NCI-H2227 (cell line): ENCODE measurements at regions not wholly inside any gene's neighbourhood (a gene's known extent, or its start where the extent isn't known, plus 50 kb on each side); places are given as distances from the start of the nearest gene placed in this dataset.

Experiments
- DNase-seq: peaks from one replicate; lab custom pipeline; 2025; ENCODE audit not compliant: unreplicated experiment; lab: John Stamatoyannopoulos, UW

DNA sequence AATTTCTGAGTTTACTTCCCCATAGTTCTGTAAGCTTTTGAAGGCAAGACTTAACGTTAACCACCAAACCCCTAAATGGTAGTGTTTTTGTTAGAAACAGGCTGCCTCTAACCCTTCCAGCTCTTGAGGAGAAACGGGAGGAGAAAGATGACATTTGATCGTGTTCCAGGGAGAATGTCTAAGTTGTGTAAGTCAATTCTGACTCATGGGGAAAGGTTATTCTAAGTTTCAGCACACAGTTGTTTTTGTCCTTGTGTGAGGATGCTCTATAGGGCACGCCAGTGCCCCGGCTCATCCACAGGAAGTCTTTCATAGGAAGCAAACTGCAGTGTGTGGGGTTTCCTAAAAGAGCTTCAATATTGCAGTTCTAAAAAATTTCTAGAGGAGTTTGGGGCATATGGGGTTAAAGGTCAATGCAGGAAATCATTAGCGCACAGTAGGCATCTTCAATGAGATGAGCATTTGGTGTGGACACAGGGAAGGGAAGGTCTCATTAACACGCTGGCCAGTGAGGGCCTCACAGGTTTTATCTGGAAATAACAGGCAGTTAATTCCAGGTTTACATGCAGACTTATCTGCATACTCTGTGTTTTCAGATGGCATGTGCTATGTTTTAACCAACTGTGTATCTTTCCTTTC lies 638.2 kb upstream of the IGFBP3 start:
- DNase-seq = no peak

DNA sequence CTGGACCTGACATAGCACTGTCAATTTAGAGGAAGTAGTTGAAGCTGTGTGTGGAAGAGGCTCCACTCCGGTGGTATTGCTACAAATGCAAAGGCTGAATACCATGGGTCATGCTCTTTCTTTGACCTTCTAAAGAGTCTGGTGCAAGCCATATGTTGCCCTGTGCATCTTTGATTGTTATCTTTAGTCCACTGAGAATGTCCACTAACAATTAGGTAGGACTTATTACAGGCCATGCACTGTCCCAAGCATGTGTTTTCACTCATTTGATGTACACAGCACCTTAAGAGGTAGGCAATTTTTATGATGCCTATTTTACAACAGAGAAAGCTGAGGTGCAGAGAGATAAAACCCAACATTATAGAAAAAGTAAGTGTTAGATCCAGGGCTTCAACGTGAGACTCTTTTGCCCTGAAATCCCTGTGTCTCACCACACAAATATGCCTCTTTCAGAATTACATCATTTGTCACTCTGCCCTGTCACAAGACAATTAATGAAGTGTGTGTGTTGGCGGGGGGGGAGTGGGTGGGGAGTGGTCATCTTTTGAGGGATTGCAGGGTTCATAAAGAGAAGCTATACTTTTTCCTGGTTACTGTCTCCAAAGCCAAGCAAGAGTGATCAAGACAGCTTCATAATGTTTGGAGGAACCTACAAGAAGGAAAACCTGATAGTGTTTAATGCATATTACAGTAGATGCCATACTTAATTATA lies 637.6 kb upstream of the IGFBP3 start:
- DNase-seq = no peak

DNA sequence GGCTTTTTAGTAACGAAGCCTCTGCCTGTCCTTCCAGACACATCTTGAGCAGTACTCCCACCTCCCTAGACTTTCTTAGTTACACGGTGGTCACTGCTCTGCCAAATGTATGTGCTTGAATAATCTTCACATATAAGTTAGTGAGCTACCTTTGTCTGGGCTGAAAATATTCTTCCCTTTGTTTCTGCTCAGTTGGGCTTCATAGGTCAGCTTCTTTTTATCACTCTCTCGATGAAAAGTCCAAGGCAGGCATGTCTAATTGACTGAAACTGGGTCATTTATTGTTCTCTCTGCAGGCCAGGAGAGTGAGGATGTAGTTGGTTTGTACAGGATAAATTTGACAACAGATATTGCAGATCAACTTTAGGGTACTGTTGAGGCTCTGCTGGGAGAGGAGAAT lies 636.7 kb upstream of the IGFBP3 start:
- DNase-seq = no peak

DNA sequence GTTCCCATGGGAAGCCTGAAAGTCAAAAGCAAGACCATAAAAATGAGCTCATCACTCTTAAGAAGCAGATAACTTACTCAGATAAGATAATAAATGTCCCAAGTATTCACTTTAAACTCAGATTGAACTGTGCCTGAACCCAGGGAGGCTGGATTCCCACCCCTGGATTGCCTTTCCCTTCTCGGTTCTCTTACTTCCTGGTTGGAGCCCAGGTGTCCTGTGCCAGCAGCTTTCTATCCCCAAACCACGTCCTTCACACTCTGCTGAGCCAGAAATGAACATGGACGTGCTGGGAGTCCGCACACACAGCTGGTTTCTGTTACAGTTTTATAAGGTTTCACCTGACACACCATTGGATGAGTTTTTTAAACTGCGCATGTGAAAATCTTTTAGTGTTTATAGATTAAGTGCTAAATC lies 636.2 kb upstream of the IGFBP3 start:
- no peak for DNase-seq

DNA sequence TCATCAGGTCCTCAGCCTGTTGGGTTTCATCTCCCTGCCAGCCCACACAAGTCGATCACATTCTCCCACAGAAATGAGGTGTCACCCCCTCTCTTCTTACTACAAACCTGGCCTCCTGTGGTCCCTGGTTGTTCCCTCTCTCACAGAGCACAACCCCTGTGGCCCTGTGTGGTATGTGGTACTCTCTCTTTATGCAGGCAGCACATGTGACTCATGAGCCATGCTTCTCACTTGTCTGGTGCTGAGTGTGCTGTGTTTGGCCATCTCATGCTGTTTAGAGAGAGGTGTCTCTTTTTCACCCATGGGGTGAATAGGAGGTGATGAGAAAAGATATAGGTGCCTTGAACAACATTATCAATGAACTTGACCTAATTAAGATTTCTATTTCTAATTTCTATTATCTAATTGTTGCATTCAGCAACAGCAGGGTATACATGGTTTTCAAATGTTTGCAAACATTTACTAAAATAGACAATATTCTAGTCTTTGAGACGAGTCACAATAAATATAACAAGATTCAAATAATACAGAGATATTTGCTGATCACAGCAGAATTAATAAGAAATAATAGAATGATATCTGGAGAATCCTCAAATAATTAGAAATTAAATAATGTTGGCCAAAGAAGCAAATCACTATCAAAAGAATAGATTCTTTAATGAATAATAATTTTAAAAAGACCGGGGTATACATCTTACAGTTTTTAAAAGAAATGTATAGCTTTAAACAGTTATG lies 633.8 kb upstream of the IGFBP3 start:
- DNase-seq = no peak

DNA sequence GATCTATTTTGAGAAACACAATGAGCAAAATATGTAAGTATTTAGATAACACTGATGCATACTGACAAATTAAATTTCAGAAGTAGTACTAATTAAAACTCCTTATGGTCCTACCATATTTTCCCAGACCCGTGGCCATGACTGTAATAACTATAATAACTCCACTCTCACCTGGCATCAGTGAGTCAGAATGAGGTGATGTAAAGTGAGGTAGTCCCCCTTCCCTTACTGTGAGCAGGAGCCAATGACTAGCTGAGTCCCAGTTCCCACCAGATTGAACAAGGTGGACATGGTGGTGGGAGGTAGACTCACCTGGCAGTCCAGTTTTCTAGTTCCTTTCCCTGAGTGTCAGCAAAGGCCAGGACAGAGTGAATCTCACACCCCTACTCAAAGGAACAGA lies 630.5 kb upstream of the IGFBP3 start:
- DNase-seq = no peak

DNA sequence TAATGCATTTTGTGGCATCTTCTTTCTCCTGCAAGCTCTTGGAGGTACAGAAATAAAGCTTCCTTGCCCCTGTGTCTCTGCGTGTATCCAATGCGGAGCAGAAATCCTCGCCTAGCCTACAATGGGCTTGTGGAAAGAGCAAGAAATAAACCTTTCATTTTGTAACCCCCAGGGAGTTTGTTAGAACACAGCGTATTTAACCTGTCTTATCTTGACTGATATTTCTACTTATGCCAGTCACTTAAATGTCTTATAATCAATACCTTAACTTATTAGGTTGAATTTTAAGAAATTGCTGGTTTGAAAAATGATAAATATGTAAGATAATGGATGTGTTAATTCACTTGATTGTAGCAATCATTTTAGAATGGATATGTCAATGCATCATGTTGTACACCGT lies 629.8 kb upstream of the IGFBP3 start:
- DNase-seq = no peak

DNA sequence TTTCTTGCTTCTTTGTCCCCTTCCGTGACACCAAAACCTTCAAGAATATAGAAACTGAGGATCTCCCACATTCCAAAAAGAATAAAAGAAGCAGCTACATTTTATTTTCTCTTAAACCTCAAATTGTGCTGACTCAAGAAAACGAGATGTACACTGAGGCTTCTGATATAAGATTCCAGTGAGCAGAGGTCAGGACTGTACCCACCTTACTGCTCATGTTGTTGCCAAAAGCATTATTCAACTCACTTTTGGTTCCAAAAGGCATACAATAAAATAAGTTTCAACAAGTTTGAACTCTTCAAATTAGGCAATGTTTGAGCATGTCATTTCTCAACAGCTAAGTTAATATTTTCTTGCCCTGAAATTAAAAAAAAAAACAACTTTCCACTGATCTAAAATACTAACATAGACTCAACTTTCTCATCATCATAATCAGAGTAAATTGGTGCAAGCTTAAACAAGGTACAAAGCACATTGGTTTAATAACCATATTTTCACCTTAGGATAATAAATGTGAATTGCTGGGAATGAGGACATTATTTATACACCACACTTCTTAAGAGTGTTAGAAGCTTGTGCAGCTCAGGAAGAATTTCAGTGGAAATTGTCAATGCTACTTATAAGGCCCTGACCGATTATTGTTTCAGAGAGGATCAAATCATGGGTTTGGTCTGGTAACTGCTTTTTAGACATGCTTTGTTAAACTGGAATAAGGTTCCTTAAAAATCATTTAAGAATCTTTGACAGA lies 629.0 kb upstream of the IGFBP3 start:
- DNase-seq = no peak

DNA sequence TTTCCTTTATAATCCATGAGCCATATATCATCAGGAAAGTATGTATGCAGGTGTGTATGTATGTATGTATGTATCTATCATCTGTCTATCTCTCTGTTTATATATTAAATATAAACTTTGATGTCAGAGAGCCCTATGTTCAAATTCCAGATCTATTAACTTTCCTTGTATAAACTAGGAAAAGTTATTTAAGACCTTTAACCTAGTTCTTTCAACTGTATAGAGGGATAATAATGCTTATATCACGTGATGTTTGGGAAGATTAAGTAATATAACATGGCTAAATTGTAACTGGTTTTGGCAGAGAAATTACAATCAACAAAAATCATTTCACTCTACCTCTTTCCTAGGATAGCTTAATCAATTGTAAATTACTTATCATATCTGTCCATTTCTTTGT lies 628.3 kb upstream of the IGFBP3 start:
- no peak for DNase-seq

DNA sequence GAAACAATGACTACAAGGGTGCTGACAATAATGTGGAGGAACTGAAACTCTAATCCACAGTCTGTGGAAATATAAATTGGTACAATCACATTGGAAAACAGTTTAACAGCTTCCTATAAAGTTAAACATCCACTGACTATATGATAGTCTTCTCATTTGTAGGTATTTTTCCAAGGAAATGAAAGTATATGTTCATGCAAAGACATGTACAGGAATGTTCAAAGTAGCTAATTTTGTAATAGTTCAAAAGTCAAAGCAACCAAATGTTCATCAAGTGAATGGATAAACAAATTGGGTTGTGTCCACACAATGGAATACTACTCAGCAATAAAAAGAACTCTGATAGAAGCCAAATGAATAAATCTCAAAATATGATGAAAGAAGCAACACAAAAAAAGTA lies 626.0 kb upstream of the IGFBP3 start:
- no peak for DNase-seq

DNA sequence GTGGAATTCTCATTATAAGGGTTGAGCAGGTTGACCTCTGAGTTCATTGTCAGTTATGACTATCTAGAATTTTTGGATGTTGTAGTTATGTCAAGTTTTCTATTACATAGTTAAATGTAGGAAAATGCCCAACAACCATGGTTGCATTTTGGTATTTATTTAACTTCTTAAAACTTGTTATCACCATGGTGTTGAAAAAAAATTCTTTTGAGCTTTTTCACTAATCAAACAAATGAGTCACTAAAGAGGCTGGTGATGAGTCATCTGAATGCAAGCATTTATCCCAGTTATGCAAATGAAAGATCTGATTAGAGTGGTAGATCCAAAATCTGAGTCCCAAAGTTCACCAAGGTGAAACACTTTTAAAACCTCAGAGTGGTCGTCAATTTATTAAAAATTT lies 624.7 kb upstream of the IGFBP3 start:
- DNase-seq = no peak

DNA sequence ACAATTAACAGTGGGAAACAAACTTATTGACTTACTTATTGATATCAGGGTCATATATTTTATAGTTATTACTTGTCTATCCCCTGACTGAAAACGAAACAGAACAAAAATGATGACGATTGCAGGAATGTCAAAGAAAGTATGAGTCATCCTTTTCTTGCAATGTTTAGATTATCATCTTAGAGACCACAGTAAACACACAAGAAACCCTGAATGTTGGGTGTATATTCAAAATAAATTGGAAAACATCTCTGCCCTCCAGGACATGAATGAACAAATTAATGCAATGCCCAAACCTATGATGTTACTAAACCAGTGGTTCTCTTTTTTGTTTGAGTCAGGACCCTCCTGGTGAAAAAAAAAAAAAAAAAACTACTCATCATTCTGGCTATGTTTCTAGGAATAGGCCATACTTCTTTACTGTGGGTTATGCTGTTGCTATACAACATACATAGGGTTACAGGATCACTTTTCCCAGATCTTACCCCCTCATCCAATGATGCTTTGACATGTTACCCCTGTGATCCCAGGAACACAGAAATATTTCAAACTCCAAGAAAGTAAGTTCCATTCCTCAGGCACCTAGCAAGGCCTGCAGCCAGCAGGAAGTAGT lies 623.4 kb upstream of the IGFBP3 start:
- DNase-seq = no peak

DNA sequence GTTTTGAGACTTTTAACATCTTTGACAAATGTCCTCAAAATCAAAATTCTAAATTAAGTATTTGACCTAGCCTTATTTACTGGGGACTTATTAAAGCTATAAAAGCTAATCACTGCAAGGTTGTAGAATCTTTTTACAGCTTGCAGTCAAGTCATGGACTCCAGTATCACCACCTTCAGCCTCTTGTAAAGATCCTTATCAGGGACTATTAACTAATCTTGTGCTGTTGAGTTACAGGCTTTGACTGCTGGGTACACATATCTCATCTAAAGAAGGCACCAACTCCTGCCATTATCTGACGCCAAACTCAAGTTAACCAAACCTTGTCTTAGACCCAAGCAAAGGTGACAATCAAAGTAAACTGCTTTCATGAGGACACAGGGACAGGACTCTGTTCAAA lies 621.0 kb upstream of the IGFBP3 start:
- no peak for DNase-seq

DNA sequence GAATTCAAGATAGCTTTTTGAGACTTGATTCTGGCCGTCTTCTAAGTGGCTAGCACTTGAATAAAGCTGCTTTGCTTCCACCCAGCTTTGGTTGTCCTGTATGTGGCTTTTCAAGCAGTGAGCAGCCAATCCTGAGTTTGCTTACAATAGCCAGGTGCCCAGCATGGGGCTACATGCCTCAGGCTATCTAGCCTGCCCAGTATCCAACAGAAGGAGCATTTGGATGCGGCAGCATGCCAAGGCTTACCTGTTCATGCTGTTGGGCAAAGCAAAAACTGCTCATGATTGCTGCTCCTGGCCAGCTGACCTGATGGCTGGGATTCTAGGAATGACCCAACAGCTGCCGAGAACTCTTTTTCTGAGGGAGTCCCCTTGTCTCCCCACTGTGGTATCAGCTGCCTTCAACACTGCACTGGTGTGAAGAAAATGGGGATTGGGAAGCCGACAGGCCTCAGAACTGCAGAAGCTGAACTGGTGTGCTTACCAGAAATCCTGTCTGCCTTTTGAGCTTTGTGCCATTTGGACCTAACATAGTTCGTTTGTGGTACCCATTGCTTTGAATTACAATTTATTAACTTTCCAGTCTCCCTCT lies 618.9 kb upstream of the IGFBP3 start:
- no peak for DNase-seq

DNA sequence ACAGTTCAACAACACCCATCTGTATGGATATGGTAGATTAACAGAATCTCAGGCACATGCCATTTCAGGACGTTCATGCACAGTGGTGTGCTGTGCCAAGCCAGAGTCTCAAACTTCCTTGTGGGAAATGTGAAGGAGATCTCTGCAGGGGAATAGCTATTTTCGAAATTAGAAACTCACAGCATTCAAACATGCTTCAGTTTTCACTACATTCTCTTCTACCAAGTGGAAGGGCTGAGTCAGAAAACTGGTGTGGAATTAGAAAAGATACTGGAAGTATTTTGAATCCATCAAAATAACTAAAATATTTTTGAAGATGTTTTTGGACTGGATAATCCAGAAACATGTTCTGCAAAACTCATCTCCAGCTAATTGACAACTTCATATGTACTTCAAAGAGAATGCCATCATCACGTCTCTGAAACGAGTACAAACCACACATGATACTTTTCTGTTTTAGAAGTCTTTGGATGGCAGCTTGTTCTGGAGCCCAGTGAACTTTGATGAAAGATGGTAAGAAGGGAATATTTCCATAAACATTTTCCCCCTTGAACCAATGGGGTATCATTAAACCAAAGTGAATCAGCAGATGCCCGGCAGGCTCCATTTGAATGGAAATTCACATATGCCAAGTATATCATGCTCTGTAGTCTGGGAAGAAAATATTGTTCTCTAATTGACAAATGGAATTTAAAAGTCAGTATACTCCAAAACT lies 616.3 kb upstream of the IGFBP3 start:
- DNase-seq = no peak

DNA sequence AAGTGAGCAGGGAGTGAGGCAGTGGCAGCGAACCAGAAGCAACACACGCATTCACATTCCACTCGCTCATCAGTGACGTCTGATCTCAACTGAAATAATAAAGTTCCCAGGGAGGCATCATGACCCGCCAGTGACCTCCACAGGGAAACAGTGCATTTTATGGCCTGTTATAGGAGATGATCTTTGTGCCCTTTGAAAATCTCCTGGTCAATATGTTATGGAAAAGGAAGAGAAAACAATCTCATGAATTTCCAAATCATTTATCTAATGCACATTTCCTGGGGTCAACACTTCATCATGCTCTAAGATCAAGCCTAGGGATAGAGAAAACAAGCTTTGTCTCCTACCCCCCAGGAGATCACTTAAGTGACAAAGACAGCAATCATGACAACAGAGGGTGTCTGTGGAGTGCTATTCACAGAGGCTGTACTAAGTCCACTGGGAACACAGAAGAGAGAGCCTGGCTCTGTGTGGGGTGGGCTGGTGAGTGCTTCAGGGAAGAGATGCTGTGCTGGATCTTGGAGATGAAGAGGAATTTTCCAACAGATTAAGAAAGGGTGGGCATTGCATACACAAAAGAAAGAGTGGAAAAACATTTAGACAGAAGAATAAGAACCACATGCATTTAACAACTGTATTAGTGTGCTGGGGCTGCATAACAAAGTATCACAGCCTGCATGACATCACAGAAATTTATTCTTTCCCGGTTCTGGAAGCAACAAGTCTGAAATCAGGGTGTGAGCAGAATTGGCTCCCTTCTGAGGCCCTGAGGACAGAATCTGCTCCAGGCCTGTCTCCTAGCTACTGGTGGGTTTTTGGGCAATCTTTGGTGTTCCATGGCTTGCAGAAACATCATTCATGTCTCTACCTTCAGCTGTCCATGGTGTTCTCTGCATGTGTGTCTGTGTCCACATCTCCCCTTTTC lies 613.9 kb upstream of the IGFBP3 start:
- no peak for DNase-seq

DNA sequence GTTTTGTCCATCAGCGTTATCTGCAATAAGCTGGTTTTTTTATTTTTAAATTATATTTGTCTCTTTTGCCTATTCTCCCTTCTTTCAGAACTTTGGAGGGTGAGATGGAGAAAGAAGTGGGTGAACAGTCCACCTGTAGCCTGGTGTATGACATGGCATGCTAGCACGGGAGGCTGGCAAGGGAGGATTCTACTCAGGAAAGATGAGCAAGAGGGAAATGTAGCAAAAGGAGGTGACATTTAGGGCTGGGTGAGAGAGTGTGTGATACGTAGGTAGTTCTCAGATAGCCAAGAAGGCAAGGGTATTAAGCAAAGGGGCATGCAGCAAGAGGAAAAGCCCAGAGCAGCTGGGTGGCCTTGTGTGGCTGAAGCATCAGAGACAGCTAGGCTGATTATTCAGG lies 612.9 kb upstream of the IGFBP3 start:
- no peak for DNase-seq

DNA sequence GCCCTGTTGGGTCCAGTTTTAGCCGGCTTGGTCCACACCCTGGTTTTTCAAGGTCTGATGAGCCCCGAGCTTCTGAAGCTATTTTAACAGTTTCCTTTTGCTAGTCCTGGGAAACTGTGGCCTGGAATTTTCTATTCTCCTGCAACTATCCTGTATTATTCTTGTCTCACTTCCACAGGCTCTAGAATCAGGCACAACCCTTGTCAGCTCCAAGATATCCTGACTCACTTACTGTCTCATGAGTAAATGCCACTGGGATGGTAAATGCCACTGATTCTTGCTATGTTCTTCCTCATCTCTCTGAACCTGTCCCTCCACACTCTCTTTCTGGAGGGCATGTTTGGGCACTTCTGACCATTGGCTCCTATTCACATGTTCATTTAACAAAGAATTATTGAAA lies 611.5 kb upstream of the IGFBP3 start:
- DNase-seq = no peak

DNA sequence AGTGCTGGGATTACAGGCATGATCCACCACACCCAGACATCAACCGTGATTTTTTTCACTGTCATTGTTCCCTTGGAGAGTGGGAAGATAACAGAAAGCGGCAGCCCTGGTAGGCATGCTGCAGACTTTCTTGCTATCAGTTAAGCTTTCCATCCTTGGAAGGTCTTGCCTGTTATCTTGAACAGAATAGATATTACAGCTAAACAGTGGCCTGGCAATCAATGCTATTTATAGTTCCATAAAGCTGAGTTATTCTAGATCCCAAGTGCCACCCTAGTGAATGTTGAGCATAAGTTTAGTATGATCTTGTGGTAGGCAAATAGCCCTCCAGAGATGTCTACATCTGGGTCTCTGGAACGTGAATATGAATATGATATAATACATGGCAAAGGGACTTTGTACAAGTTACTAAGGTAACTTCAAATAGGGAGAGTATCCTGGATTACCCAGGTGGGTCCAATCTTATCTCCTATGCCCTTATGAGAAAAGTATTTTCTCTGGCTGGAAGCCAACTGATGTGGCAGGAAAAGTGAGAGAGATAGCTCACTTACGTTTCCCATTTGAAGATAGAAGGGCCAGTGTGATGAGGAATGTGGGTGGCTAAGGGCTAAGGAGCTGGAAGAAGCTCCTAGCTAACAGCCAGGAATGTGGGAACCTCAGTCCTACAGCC lies 609.1 kb upstream of the IGFBP3 start:
- no peak for DNase-seq
